IPS-15b (cell line): ENCODE measurements at regions not wholly inside any gene's neighbourhood (a gene's known extent, or its start where the extent isn't known, plus 50 kb on each side); places are given as distances from the start of the nearest gene placed in this dataset.

ENCODE experiments used
- H3K27me3 ChIP-seq: one replicate; pipeline ENCODE4 v1.6.1; 2013; ENCODE audit warnings: low read length; ENCODE audit not compliant: control insufficient read depth, insufficient read depth
- H3K36me3 ChIP-seq: one replicate; pipeline ENCODE4 v1.6.1; 2013; ENCODE audit warnings: low read length; ENCODE audit not compliant: control insufficient read depth, insufficient read depth
- H3K4me1 ChIP-seq: one replicate; pipeline ENCODE4 v1.6.1; 2013; ENCODE audit warnings: mild to moderate bottlenecking, low read length; ENCODE audit not compliant: control insufficient read depth, insufficient read depth
- H3K4me3 ChIP-seq: one replicate; pipeline ENCODE4 v1.5.1; 2013; ENCODE audit warnings: low read depth, low read length
- H3K9ac ChIP-seq: one replicate; pipeline ENCODE4 v1.6.1; 2013; ENCODE audit warnings: low read depth, mild to moderate bottlenecking, low read length
- H3K9me3 ChIP-seq: one replicate; pipeline ENCODE4 v1.6.1; 2013; ENCODE audit warnings: mild to moderate bottlenecking, low read length; ENCODE audit not compliant: control insufficient read depth, insufficient read depth

GRCh38 chr9:30677221-30677620 is 1707.2 kb upstream of the ACO1 start:
- no peaks in the 10 kb centered on the region for H3K9me3 ChIP-seq

DNA sequence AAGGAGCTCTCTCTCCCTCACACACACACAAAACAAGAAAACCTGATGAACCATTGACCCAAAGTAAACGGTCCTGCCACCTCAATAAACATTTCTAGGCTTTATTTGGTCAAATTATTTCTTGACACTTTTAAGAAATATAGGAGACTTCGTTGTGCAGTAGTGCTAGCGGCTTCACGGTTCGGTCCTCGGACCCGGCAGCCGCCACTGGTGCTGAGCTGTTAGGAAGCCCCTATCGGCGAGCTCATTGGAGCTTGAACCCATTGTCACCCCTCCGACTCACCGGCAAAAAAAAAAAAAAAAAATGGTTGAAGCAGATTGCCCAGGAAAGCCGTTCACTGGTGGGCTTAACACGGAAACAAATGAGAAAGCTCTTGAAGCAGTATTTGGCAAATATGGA is 1695.6 kb upstream of the ACO1 start:
- Histone ChIP-seq H3K27me3 (no peaks in the 10 kb centered on the region), H3K9me3 (no peaks in the 10 kb centered on the region), H3K36me3 (no peaks in the 10 kb centered on the region), H3K9ac (no peak overlapping the region), H3K4me3 (no peak overlapping the region), H3K4me1 (no peaks in the 10 kb centered on the region)

More at GRCh38 chr9:30677221-30677620, 1707.2 kb upstream of the ACO1 start:
- H3K9ac ChIP-seq: no peak overlapping the region
- no peaks in the 10 kb centered on the region for H3K27me3 ChIP-seq
- no peaks in the 10 kb centered on the region for H3K4me1 ChIP-seq
- H3K4me3 ChIP-seq: no peak overlapping the region
- H3K36me3 ChIP-seq: no peaks in the 10 kb centered on the region

DNA sequence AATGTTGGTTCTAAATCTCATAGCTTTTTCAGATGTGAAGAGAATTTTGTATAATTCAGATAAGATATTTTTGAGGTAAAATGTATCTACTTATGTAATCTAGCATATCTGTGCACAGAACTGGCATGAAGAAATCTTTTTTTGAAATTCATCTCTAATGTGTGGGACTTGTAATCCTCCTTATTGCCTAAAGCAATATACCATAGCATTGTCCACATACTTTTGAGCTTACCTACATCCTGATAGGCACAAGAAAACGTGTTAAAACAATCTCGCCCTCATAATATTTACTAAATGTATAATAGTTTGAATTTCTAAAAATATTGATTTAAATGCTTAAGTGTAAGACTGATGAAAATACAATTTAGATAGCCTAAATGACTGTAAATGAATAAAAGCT is 1686.5 kb upstream of the ACO1 start:
- Histone ChIP-seq H3K36me3 (no peaks in the 10 kb centered on the region), H3K9ac (no peak overlapping the region), H3K9me3 (no peaks in the 10 kb centered on the region), H3K27me3 (no peaks in the 10 kb centered on the region), H3K4me1 (no peaks in the 10 kb centered on the region), H3K4me3 (no peak overlapping the region)

GRCh38 chr9:30711591-30711990 is 1672.9 kb upstream of the ACO1 start:
- Histone ChIP-seq H3K9ac (no peak overlapping the region), H3K4me1 (no peaks in the 10 kb centered on the region), H3K9me3 (no peaks in the 10 kb centered on the region), H3K36me3 (no peaks in the 10 kb centered on the region), H3K27me3 (no peaks in the 10 kb centered on the region), H3K4me3 (no peak overlapping the region)

- H3K9me3 ChIP-seq: no peaks in the 10 kb centered on the region
- H3K9ac ChIP-seq: no peak overlapping the region
- no peaks in the 10 kb centered on the region for H3K36me3 ChIP-seq
- no peak overlapping the region for H3K4me3 ChIP-seq
- no peaks in the 10 kb centered on the region for H3K27me3 ChIP-seq
- no peaks in the 10 kb centered on the region for H3K4me1 ChIP-seq
Measured at GRCh38 chr9:30713243-30713642, 1671.2 kb upstream of the ACO1 start.

DNA sequence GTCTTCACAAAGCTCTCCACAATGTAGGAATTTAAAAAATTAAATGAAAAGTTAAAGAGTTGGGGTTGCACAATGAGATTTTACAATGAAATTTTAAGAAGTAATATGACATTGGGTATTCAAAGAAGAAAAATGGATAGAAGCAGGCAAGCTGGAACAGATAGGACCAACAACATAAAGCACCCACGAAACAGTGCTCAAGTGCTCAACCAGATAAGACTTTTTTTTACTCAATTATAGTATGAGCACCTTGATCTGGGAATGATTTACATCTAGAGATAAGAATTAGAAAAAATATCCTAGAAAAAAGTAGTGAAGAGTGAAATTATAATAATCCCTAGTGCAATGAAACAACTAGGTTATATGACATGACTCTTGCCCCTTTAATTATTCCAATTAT is 1670.1 kb upstream of the ACO1 start:
- no peaks in the 10 kb centered on the region for H3K9me3 ChIP-seq
- H3K36me3 ChIP-seq: no peaks in the 10 kb centered on the region
- H3K27me3 ChIP-seq: no peaks in the 10 kb centered on the region
- no peak overlapping the region for H3K9ac ChIP-seq
- H3K4me1 ChIP-seq: no peaks in the 10 kb centered on the region
- no peak overlapping the region for H3K4me3 ChIP-seq

DNA sequence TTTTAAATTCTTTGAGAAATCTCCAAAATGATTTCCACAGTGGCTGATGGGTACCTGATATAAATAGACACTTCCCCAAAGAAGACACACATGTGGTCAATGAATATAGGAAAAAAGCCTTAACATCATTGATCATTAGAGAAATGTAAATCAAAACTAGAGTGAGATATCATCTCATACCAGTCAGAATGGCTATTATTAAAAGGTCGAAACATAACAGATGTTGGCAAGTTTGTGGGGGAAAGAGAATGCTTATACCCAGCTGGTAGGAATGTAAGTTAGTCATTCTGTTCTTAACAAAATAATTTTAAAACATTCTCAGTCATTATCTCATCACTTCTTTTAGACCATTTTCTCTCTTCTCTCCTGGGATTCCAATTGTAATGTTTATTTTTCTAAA is 1666.0 kb upstream of the ACO1 start:
- peaks cover 5% of the 10 kb centered on the region for H3K4me1 ChIP-seq
- no peaks in the 10 kb centered on the region for H3K27me3 ChIP-seq
- no peak overlapping the region for H3K4me3 ChIP-seq
- H3K9ac ChIP-seq: no peak overlapping the region
- no peaks in the 10 kb centered on the region for H3K9me3 ChIP-seq
- H3K36me3 ChIP-seq: no peaks in the 10 kb centered on the region

DNA sequence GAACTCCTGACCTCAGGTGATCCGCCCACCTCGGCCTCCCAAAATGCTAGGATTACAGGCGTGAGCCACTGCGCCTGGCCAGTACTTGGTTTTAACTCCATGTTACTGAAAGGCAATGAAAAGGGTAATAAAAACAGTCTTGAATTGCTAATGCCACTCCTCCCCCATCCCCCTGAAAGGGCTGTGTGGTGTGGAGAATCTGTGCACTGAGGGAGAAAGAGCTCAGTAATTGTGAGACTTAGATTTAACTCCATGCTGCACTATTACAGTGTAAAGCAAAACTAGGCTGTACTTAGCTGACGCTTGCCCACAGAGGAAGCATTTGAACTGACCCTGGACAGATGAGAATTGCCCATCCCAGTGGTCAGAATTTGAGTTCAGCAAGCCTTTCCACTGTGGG is 1662.4 kb upstream of the ACO1 start:
- Histone ChIP-seq H3K4me3 (no peak overlapping the region), H3K9me3 (no peaks in the 10 kb centered on the region), H3K27me3 (no peaks in the 10 kb centered on the region), H3K4me1 (peaks cover 5% of the 10 kb centered on the region), H3K36me3 (no peaks in the 10 kb centered on the region), H3K9ac (no peak overlapping the region)

- H3K4me1 ChIP-seq: peaks cover 5% of the 10 kb centered on the region
- H3K9me3 ChIP-seq: no peaks in the 10 kb centered on the region
- H3K4me3 ChIP-seq: no peak overlapping the region
- no peaks in the 10 kb centered on the region for H3K27me3 ChIP-seq
- H3K9ac ChIP-seq: no peak overlapping the region
- no peaks in the 10 kb centered on the region for H3K36me3 ChIP-seq
Measured at GRCh38 chr9:30723656-30724055, 1660.8 kb upstream of the ACO1 start.

DNA sequence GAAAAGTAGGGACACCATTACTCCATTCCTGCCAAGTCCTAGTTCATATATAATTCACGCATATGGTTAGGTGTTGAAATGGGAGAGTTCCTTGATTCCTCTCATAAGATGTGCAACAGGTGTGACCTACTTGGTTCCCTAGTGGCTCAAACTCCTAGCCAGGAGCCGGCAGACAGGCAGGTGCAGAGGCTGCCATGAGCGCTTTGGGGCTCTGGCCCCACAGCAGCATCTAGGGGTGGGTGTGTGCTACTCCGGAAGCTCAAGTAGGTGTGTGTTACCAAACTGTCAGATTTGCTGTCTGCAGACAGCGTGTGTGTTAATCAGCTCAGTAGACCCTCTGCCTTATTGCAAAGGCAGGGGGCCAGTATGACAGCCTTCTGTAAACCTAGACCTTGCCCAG is 1652.4 kb upstream of the ACO1 start:
- Histone ChIP-seq H3K4me3 (no peak overlapping the region), H3K9ac (no peak overlapping the region), H3K36me3 (no peaks in the 10 kb centered on the region), H3K27me3 (no peaks in the 10 kb centered on the region), H3K9me3 (no peaks in the 10 kb centered on the region), H3K4me1 (no peaks in the 10 kb centered on the region)

DNA sequence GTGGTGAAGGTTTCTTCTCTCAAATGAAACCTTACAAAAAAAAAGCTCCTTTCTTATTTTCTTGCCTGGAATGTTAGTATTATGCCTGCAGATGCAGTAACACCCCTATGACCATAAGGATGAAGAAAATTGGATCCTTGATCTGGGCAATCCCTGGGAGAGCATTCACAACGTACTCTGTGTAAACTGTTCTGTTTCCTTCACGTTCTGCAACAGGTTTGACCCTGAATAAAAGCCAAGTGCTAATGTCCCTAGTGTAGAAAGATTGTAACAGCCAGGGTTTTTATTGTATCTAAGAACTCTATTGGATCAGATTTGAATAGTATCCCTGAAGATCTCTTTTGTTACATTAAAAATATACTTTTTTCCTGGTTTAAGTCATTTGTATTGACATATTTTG is 1639.6 kb upstream of the ACO1 start:
- Histone ChIP-seq H3K9ac (no peak overlapping the region), H3K4me3 (no peak overlapping the region), H3K27me3 (no peaks in the 10 kb centered on the region), H3K36me3 (no peaks in the 10 kb centered on the region), H3K4me1 (no peaks in the 10 kb centered on the region), H3K9me3 (no peaks in the 10 kb centered on the region)

DNA sequence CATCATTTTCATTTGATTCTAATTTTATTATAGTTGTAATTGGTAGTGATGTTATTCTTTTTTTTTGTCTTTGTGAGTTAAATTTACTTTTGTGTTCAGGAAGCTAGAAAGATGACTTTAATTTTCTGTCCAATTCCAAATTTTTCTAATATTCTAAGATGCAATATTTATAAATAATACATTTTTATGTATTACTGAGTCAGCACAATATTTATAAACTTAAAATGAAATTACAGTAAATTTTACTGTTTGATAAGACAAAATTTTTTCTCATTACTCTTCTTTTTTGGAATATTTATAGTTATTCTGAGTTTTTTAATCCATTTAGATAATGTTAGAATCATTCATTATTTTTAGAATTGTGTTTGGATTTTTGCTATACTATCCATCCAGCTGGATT is 1637.9 kb upstream of the ACO1 start:
- Histone ChIP-seq H3K4me3 (no peak overlapping the region), H3K9ac (no peak overlapping the region), H3K9me3 (no peaks in the 10 kb centered on the region), H3K36me3 (no peaks in the 10 kb centered on the region), H3K27me3 (no peaks in the 10 kb centered on the region), H3K4me1 (no peaks in the 10 kb centered on the region)

- Histone ChIP-seq H3K36me3 (no peaks in the 10 kb centered on the region), H3K4me3 (no peak overlapping the region), H3K4me1 (no peaks in the 10 kb centered on the region), H3K27me3 (no peaks in the 10 kb centered on the region), H3K9ac (no peak overlapping the region), H3K9me3 (no peaks in the 10 kb centered on the region)
Measured at GRCh38 chr9:30757723-30758122, 1626.7 kb upstream of the ACO1 start.
